Stimulated activated CD4-positive, alpha-beta T cell treated with anti-CD3 and anti-CD28 coated beads, Interleukin-4, amount 100 ng/mL, for 24 hours (primary cell): ENCODE measurements at regions not wholly inside any gene's neighbourhood (a gene's known extent, or its start where the extent isn't known, plus 50 kb on each side); places are given as distances from the start of the nearest gene placed in this dataset.

Source experiments
- DNase-seq: peaks from one replicate; pipeline ENCODE4 v3.0.0-alpha.2; 2020

DNA sequence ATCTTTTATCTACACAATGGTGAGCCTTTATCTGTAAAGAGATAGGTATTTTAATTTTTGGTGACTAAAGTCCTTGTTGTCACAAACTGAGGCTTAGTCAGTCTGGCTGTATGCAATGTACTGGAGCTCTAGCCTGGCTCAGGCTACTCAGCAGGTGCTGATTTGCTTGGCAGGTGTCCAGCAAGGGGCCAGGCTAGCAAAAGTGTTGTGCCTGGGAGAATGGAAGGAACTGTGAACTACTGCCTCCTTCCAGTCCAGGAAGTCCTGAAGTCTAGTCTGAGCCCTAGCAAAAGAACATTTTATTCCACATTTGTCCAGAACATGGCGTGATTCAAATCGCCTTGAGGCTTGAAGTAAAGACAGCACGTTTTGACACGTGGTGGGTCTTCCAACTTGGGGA is 260.5 kb downstream of the CCDC85A start:
- DNase-seq: no peak

- no peak for DNase-seq
Measured at GRCh38 chr2:56448403-56449001, 264.7 kb downstream of the CCDC85A start.

DNA sequence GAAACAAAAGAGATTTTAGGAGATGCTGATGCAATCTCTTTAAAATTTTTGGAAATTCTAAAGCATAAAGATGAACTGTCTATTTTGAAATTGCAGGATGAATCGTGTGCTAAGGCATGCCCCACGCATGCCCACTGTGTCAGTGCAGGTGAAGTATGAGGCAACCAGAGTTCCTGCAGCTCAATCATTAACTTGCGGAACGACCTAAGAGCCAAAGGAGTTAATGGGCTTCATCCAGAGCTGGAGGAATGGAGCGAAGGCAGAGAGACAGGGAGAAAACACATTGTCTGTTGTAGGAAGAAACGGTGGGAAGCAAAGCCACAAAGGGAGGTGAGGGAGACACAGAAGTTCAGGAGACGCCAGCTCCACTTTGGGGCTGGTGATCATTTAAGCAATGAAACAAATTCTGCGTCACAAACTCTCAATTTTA is 265.2 kb downstream of the CCDC85A start:
- no peak for DNase-seq

- no peak for DNase-seq
Measured at GRCh38 chr2:56449449-56449860, 265.7 kb downstream of the CCDC85A start.

- DNase-seq: no peak
Measured at GRCh38 chr2:56450047-56450446, 266.3 kb downstream of the CCDC85A start.

DNA sequence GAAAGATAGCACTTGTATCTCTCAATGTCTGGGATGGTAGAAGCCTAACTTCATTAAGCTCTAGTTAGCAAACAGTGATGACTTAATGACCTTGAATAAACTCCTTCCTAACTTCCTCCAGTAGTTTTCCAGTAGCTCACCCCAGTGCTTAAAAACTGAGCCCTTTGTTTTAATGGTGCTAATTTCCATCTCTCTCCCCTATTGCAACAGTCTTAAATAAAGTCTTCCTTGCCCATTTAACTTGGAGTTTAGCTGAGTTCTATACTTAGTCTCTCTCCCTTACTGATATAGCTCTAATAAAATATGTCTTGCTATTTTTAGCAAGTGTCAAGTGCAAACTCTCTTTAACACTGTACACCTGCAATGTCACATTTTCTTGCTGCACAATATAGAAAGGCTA is 267.0 kb downstream of the CCDC85A start:
- DNase-seq: no peak

DNA sequence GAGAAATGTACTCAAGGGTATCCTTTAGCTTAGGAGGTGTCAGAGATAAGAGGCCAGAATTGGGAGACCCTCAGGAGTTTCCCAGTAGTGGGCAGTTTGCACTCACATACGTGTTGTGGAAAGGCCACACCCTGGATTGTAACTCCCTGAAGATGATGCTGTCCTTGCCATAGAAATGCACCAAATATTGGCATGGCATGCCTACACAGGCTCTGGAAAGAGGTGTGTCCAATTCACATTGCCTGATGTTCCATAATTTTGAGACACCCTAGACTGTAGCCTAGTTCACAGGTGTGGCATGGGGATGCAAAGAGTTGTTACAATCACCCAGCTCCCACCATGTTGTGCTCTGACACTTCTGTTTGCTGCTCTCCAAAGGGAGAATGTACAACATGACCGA is 271.9 kb downstream of the CCDC85A start:
- no peak for DNase-seq

DNA sequence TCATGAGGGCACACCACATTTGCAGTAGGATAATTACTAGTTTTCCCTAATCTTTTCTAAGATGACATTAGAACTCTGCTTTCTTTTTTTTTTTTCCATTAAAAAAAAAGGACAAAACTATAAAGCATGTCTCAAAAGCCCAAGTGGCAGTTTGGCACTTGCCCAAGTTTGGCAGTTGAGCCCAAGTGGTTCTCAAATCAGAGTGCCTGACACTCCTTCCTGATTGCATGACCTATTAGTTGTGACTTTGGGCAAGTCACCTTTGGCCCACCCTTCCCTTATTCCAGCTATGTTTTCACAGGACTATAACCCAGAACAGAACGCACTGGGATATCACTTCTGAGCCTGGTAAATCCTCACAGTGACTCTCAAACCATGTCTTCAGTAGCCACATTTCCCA is 273.0 kb downstream of the CCDC85A start:
- DNase-seq: no peak

GRCh38 chr2:56460508-56460907 is 276.7 kb downstream of the CCDC85A start:
- DNase-seq: no peak

GRCh38 chr2:56464066-56464465 is 280.3 kb downstream of the CCDC85A start:
- DNase-seq: no peak

GRCh38 chr2:56464613-56465012 is 280.8 kb downstream of the CCDC85A start:
- DNase-seq: no peak

DNA sequence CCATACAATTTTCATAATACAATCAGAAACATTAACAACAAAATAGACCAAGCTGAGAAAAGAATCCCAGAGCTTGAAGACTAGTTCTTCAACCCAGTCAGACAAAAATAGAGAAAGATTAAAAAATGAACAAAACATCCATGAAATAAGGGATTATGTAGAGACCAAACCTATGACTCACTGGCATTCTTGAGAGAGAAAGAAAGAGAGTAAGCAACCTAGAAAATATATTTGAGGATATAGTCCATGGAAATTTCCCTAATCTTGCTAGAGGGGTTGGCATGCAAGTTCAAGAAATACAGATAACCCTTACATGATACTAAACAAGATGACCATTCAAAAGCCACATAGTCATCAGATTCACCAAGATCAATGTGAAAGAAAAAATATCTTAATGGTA is 281.7 kb downstream of the CCDC85A start:
- DNase-seq: no peak

DNA sequence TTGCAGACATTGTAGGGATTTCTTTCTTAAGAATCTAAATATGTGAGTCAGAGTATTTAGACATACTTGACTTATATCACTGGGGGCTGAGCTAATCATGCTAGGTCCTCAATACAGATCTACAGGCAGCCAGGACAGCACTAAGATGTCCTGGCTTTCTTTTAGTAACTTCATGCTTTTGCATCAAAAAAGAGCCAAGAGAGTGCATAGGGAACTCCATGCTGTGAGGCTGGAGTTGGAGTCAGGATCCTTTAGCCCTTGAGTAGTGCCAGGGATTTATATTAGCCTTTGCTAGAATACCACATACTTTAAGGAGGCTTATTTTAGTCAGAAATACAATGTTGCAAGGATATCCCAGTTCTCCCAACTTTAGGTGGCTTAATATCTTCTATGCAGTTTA is 289.7 kb downstream of the CCDC85A start:
- DNase-seq: no peak

DNA sequence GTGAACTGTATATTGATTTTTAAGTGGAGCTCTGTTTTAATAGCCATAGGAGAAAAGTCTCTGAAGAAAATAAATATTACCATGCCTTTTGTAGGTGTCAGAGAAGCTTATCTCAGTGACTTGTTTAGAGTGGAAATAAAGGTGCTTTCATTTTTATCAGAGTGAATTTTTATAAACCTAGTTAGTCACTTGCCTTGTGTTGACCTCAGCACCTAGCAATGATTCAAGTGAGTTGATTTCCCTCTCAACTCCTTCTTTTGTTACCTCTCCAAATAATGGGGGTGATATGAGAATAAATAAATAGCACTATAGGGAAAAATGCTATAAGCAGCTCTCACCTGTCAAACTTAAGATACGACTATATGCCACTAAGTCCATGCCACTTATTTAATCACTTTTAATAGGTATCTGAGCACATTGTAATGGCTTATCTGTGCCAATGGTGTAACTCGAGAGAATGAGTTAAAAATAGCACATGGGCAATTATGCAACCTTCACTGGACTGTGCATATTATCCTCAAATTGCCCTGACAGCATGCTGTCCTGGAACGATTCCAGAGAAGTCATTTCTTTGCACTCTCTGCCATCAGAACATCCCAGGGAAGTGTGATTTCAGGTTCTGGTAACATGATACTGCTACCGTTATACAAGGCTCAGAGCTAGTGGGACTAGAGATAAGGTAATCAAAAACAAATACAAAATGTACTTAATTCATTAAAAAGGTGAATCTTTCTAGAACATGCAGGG is 290.8 kb downstream of the CCDC85A start:
- DNase-seq: no peak

DNA sequence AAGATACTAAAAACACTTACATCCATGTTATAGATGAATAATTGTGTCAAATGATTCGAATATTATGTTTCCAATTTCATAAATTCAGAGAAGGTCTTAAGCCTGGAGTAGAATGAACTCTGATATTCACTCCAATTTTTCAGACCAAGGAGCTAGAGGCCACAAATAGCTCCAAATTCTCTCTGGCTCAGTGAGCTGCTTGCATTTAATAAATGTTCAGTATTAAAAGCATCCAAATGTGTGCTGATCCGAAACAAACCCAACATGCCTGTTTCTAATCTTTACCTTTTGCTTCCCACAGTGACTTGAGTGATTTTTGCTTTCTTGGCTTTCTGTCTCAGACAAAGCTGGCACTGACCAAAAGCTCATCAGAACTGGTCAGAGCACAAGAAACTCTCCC is 291.4 kb downstream of the CCDC85A start:
- no peak for DNase-seq

DNA sequence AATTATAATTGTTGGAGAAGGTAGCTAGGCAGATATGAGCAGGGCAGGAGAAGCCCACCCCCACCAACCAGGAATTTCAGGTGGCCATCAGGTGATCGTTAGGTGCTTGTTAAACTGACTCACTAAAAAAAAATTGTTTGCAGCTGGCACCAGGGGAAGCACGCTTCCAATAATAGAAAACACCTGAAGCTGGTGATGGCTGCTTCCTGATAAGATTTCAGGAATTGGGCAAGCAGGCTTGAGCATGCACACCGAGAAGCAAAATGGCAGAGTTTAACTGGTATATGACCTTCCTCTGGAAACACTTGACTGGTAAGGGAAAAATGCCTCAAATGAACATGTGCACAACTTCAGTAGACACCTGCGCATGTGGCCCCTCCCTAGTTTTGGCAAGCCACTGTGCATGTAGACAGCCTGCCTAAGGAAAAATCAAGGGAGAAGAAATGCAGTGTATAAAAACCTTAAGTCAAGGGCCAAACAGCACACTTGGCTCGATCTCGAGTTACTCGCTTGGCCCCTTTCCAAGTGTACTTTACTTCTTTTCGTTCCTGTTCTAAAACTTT is 292.8 kb downstream of the CCDC85A start:
- DNase-seq: no peak

GRCh38 chr2:56478027-56478426 is 294.2 kb downstream of the CCDC85A start:
- DNase-seq: no peak

DNA sequence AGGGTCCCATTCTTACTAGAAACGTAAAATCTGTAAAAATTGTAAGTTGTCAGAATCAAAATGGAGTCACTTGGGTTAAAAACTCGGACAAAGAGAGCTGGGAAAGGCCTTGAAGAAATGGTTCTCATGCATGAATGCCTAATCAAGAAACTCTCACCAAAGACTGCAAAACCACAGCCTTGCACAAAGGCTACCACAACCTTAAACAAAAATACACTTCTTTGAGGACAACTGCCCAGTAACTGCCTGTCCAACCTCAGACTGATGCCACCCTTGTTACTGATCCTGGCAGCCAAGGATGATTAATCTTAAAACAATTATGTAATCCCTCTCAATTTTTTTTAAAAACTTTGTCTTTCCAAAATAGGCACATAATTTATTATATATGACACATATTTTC is 299.3 kb downstream of the CCDC85A start:
- no peak for DNase-seq

DNA sequence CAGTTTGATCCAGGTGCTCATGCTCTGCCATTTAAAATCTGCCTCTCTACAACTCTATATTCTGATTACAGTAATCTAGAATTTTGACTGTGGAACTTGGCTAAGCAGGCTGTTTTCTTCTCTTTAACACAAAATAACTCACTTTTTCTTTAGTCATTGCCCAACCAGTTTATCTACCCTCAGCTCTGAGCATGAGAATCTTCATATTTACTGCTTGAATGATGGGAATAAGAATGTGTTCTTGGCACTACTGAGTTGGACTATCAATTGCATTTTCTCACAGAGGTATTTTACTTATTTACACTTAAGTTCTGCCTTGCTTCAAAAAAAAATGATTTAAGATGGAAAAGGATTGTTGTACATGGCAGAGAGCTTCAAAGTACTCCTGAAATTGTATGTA is 301.1 kb downstream of the CCDC85A start:
- DNase-seq: no peak

DNA sequence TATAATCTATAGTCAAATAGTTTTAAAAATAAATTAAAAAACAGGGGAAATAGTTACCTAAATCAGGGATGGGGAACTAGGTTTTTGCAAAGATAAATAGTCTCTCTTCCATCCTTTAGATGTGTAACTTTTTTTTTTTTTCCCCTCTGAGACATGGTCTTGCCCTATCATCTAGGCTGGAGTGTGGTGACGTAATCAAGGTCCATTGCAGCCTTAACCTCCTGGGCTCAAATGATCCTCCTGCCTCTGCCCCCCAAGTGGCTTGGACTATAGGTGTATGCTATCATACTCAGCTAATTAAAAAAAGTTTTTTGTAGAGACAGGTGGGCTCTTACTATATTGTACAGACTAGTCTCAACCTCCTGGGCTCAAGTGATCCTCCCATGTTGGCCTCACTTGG is 316.5 kb downstream of the CCDC85A start:
- DNase-seq: no peak

GRCh38 chr2:56502616-56503015 is 318.8 kb downstream of the CCDC85A start:
- DNase-seq: no peak

- no peak for DNase-seq
Measured at GRCh38 chr2:56505885-56506284, 322.1 kb downstream of the CCDC85A start.

- no peak for DNase-seq
Measured at GRCh38 chr2:56508662-56509061, 324.9 kb downstream of the CCDC85A start.

DNA sequence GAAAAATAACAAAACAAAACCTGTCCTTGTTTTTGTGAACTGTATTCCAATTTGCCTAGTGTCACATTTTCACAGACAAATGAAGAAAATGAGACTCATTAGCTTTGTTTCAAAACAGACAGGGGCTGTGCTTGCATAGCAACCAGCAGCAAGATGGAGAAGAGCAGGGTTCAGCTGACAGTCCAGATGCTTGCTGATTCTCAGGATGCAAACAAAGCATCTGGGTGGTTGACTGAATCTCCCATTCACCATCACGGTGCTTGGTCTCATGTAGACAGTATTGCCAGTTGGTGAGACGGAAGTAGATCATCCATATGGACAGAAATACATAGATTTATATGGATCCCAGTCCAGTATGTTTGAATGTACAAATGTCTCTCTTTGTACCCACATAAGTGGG is 326.8 kb downstream of the CCDC85A start:
- no peak for DNase-seq

DNA sequence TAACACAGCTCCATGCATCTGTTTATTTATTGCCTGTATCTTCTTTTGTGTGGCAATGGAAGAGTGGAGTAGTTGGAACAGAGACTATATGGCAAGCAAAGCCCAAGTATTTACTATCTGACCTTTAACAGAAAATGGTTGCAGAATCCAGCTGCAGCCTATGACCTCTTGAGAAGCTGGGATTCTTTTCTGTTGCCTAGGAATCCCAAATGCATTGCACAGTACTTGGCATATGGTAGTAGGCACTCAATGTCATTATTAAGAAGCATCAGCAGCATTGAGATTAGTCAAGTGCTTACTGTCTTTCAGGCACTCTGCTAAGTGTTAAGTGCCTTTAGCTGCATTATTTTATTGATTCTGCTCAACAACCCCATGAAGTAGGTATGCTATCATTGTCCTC is 331.6 kb downstream of the CCDC85A start:
- no peak for DNase-seq
